RWPE2 (cell line): ENCODE measurements at regions not wholly inside any gene's neighbourhood (a gene's known extent, or its start where the extent isn't known, plus 50 kb on each side); places are given as distances from the start of the nearest gene placed in this dataset.

Source experiments
- ATAC-seq: fragments of 200-7000 bp; cut with Tn5 transposase; 3 replicates; pipeline ENCODE4 v1.9.1; 2021; ENCODE audit warnings: low read depth
- DNase-seq: peaks from one replicate; pipeline ENCODE4 v3.0.0-alpha.2; 2020; ENCODE audit warnings: low spot score
- H3K27ac ChIP-seq: fragments of 450-650 bp; 2 replicates; pipeline ENCODE4 v1.5.1; 2017; ENCODE audit warnings: mild to moderate bottlenecking; ENCODE audit not compliant: poor library complexity, severe bottlenecking
- H3K27me3 ChIP-seq: fragments of 250-450 bp; sonication (Bioruptor Pico); 2 replicates; pipeline ENCODE4 v1.5.1; 2021; ENCODE audit warnings: mild to moderate bottlenecking, moderate library complexity; ENCODE audit not compliant: insufficient read depth, poor library complexity, severe bottlenecking
- H3K36me3 ChIP-seq: fragments of 250-450 bp; sonication (Bioruptor Pico); 2 replicates; pipeline ENCODE4 v1.5.1; 2020; ENCODE audit warnings: low read depth, mild to moderate bottlenecking, moderate library complexity
- H3K4me1 ChIP-seq: fragments of 250-450 bp; sonication (Bioruptor Pico); 2 replicates; pipeline ENCODE4 v1.5.1; 2021; ENCODE audit warnings: mild to moderate bottlenecking, moderate library complexity; ENCODE audit not compliant: insufficient read depth, poor library complexity, severe bottlenecking
- H3K4me3 ChIP-seq: fragments of 250-450 bp; sonication (Bioruptor Pico); 2 replicates; pipeline ENCODE4 v1.5.1; 2021; ENCODE audit warnings: mild to moderate bottlenecking, moderate library complexity; ENCODE audit not compliant: severe bottlenecking
- H3K9me3 ChIP-seq: fragments of 250-450 bp; sonication (Bioruptor Pico); 2 replicates; pipeline ENCODE4 v1.5.1; 2021; ENCODE audit warnings: mild to moderate bottlenecking, moderate library complexity; ENCODE audit not compliant: severe bottlenecking
- CTCF ChIP-seq: fragments of 450-650 bp; IDR thresholded peaks from one replicate; pipeline ENCODE4 v1.5.1; 2017; ENCODE audit warnings: mild to moderate bottlenecking, moderate library complexity; ENCODE audit not compliant: poor library complexity, severe bottlenecking

GRCh38 chr5:77157732-77158532, 52.5 kb upstream of the PDE8B start:
- DNase-seq (no peak), ATAC-seq (no peak)
- no peaks in the 10 kb centered on the region for H3K36me3 ChIP-seq
- no peak overlapping the region for H3K27ac ChIP-seq
- no peaks in the 10 kb centered on the region for H3K27me3 ChIP-seq
- no peaks in the 10 kb centered on the region for H3K4me1 ChIP-seq
- TF ChIP-seq CTCF: no peak
- no peak overlapping the region for H3K4me3 ChIP-seq
- H3K9me3 ChIP-seq: no peaks in the 10 kb centered on the region

DNA sequence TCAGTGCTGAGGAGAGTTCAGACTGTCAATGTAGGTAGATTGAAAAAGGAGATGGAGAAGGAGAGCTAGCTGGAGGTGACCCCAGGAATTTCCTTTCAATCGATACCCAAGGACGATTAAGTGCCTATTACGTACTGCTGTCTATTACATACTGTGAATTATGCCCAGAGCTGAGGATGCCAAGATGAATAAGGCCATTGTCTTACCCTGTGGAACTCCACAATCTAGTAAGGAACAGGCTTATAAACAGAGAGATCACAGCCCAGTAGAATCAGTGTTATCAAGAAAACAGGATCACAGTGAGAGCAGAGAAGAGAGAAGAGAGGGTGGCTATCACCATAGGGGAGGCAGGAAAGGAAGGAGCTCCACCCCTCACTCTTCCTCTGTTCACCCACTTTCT, 54.1 kb upstream of the PDE8B start:
- no peak overlapping the region for H3K4me3 ChIP-seq
- H3K27me3 ChIP-seq: no peaks in the 10 kb centered on the region
- DNase-seq (no peak), ATAC-seq (no peak)
- H3K36me3 ChIP-seq: no peaks in the 10 kb centered on the region
- TF ChIP-seq CTCF: no peak
- no peaks in the 10 kb centered on the region for H3K9me3 ChIP-seq
- H3K4me1 ChIP-seq: no peaks in the 10 kb centered on the region
- no peak overlapping the region for H3K27ac ChIP-seq

- DNase-seq (no peak), ATAC-seq (no peak)
- no peak overlapping the region for H3K4me3 ChIP-seq
- no peaks in the 10 kb centered on the region for H3K9me3 ChIP-seq
- H3K27ac ChIP-seq: no peak overlapping the region
- no peak for TF ChIP-seq CTCF
- H3K4me1 ChIP-seq: no peaks in the 10 kb centered on the region
- H3K36me3 ChIP-seq: no peaks in the 10 kb centered on the region
- H3K27me3 ChIP-seq: no peaks in the 10 kb centered on the region
Measured at GRCh38 chr5:77155179-77155785, 55.2 kb upstream of the PDE8B start.

DNA sequence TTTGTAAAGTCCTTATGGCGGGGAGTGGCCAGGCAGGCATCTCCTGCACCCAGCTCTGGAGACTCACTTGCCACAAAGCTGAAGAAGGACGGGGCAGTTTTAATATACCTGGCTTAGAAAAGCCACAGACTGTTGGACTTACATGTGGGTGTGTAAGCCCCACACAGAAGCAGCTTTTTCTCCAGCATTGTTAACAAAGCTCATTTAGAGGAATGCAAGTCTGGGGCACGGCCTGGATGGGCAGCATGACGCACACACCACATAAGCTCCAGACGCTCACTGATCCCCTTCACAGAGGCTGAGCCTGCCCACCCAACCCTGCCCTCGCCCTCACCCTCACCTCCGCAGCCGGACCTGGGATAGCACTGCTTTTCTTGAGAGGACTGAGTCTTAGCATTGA, 58.0 kb upstream of the PDE8B start:
- Histone ChIP-seq H3K36me3 (no peaks in the 10 kb centered on the region), H3K4me3 (no peak overlapping the region), H3K27me3 (no peaks in the 10 kb centered on the region), H3K9me3 (no peaks in the 10 kb centered on the region), H3K4me1 (no peaks in the 10 kb centered on the region), H3K27ac (no peak overlapping the region)
- DNase-seq: no peak
- no peak for TF ChIP-seq CTCF
- no peak for ATAC-seq

DNA sequence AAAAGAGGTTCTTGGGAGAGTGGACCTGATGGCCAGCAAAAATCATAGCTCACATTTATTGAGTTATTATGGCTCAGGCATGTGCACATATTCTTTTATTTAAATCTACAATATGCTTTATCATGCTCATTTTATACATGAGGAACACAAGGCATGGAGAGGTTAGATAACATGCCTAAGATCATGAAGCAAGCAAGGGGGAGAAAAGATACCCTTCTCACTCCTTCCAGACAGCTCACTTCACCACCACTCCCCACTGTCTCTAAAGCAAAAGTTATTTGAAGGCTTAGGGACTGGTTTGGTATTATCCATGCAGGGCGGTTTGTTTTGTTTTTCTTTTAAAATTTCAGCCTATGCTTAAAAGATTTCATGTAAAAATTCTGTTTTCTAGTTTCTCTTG, 59.0 kb upstream of the PDE8B start:
- no peak overlapping the region for H3K27ac ChIP-seq
- H3K36me3 ChIP-seq: no peaks in the 10 kb centered on the region
- no peaks in the 10 kb centered on the region for H3K27me3 ChIP-seq
- DNase-seq (no peak), ATAC-seq (no peak)
- H3K4me3 ChIP-seq: no peak overlapping the region
- TF ChIP-seq CTCF: no peak
- no peaks in the 10 kb centered on the region for H3K9me3 ChIP-seq
- no peaks in the 10 kb centered on the region for H3K4me1 ChIP-seq
